EL (cell line): ENCODE measurements at regions not wholly inside any gene's neighbourhood (a gene's known extent, or its start where the extent isn't known, plus 50 kb on each side); places are given as distances from the start of the nearest gene placed in this dataset.
"Not testable (repeated sequence)": the region's sequence is repeated elsewhere in the genome, so short reads cannot be mapped to it uniquely, and the experiment has no call there.

Experiments
- DNase-seq: peaks from one replicate; pipeline ENCODE4 v3.0.0-alpha.2; 2016

DNA sequence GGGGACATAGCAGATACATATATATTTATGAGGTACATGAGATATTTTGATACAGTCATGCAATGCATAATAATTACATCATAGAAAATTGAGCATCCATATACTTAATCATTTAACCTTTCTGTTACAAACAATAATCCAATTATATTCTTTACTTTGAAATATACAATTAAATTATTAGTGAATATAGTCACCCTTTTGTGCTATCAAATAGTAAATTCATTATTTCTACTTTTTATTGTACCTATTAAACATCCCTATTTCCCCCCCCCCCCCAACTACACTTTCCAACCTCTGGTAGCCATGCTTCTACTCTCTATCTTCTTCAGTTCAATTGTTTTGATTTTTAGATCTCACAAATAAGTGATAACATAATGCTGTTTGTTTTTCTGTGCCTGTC lies 719.1 kb downstream of the ZBBX start:
- no peak for DNase-seq

DNA sequence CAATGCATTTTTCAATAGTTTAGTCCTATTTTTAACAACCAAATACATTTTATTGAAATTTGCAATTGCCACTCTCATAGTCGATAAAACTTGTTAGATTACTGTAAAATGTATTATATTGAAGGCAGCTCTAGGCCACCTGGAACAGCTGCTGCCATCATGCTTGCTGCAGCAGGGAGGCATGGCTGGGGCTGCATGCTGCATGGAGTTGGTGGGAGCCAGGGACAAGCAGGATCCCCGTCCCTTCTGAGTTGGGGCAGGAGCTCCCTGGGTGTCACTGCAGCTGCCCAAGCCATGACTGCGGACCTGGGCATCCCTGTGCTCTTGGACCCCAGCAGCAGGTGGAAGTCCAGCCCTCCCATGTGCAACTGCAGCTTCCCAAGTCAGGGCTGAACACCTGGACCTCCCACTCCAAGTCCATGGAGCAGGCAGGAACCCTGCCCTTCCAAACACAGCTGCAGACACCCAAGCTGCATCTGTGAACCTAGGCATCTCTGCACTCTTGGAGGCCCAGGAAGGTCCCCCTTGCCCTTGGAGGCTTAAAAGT lies 742.0 kb downstream of the ZBBX start:
- no peak for DNase-seq

DNA sequence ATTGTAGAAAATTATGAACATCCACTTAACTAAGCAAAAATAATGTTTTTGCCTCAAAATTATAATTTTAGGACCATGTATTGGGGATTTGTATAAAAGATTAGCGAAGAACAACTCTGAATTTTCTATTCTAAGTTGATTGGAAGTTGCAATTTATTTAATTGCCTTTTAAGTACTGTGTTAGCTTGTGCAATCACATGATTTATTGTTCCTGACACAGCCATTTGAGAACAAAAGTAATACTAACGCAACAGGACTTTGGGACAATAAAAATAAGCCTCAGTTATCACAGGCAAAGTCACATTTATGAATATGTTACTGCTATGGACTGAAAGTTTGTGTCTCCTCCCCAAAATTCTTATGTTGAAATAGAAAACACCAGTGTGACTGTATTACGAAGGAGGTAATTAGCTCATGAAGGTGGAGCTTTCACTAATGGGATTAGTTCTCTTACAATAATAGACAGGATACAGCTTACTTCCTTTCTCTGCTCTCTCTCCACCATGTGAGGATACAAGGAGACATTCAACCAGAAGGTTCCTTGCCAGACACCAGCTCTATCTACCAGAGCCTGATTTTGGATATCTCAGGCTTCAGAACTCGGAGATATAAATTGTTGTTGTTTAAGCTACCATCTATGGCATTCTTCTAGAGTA lies 745.9 kb downstream of the ZBBX start:
- no peak for DNase-seq

DNA sequence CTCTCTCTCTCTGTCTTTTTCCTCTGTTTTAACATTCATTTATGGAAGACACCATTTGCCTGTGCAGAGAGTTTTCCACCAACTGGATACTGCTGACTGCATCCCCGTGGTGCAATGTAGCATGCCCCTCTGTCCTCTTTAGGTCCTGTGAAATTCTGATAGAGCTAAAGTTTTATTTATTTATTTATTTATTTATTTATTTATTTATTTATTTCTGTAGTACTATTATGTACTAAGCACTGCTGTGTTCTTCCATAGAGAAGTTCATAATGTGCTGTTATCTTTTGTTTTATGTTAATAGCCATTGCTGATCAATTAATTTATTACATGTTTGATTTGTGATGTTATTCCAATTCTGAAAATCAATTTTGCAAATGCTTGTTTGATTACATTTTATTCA lies 749.9 kb downstream of the ZBBX start:
- DNase-seq, result no peak

- DNase-seq, result no peak
These were observed 766.7 kb downstream of the ZBBX start for GRCh38 chr3:166613365-166613764.

DNA sequence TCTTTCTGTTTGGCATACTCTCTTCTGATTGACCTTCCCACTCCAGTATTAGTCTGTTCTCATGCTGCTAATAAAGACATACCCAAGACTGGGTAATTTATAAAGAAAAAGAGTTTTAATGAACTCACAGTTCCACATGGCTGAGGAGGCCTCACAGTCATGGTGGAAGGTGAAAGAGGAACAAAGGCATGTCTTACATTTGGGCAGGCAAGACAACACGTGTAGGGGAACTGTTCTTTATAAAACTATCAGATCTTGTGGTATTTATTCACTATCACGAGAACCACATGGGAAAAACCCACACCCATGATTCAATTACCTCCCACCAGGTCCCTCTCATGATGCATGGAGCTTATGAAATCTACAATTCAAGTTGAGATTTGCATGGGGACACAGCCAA lies 767.3 kb downstream of the ZBBX start:
- not testable (repeated sequence) for DNase-seq

- no peak for DNase-seq
These were observed 770.8 kb upstream of the BCHE start for GRCh38 chr3:166607933-166608521.

- no peak for DNase-seq
These were observed 769.8 kb upstream of the BCHE start for GRCh38 chr3:166606988-166607387.

DNA sequence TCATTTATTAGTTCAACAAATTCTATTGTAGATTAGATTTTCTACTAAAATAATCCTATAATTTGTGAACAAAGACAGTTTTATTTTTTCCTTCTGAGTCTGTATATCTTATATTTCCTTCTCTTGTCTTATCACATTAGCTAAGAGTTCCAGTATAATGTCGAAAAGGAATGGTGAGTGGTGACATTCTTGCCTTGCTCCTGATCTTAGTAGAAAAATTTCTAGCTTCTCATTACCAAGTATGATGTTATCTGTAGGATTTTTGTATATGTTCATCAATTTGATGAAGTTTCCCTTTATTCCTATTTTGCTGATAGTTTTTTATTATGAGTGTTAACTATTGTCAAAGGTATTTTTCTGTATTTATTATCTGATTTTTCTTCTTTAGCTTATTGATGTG lies 756.6 kb upstream of the BCHE start:
- no peak for DNase-seq

DNA sequence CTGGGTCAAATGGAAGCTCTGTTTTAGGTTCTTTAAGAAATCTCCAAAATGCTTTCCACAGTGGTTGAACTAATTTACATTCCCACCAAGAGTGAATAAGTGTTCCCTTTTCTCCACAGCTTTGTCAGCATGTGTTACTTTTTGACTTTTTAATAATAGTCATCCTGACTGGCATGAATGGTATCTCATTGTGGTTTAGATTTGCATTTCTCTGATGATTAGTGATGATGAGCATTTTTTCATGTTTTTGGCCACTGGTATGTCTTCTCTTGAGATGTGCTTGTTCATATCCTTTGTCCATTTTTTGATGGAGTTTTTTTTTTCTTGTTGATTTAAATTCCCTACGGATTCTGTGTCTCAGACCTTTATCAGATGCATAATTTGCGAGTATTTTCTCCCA lies 745.0 kb upstream of the BCHE start:
- no peak for DNase-seq

DNA sequence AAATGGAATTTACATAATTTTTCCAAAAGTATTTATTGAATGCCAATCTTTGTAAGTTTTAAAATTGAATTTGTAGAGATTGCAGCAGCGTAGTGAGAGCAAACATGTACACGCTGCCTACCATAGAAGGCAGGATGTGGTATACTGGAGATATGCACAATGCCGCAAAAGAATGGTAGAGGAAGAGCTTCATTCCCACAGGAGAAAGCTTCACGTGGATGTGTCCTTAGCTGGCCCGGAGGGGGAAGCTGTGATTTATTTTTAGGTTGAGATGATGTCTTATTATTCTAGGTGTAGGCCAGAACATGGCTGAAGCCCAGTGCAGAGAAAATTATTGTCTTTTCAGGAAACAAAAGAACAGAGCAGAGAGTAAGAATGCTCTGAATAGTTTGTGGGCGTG lies 743.3 kb upstream of the BCHE start:
- DNase-seq, result no peak

DNA sequence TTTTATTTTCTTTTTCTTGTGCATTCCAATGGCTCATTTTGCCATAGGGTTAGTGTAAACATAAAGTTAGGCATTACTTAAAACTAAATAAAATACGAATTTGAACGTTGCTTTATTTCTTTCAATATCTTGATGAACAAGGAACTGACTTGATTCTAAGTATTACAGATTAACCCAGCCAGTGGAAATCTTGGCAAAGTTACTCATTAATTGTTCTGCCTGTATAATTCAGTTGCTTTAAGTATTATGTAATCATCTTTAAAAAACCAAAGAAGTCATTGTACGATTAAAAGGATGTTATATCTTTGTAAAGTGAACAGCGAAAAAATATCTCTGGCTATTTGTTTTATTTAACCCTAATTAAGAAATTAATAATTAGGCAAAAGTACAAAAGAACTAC lies 737.9 kb upstream of the BCHE start:
- DNase-seq, result no peak

- not testable (repeated sequence) for DNase-seq
These were observed 734.5 kb upstream of the BCHE start for GRCh38 chr3:166571686-166572085.

DNA sequence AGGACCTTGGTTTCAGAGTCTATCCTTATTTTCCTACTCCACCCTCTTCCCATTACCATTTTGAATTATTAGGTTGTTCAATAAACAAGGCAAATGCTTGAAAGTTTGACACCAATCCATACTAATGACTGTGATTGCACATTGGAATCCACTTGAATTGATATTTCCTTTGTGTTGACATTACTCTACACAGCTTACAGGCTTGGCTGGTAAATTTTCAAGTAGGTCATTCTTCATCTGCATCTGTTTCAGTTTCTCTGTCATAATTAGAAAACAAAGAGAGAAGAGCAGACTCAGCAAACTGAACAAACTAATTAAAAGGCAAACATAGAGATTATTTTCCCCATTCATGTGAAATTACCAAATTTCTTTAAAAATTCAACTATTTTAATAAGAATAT lies 732.9 kb upstream of the BCHE start:
- no peak for DNase-seq

GRCh38 chr3:166569589-166569988 lies 732.4 kb upstream of the BCHE start:
- no peak for DNase-seq

DNA sequence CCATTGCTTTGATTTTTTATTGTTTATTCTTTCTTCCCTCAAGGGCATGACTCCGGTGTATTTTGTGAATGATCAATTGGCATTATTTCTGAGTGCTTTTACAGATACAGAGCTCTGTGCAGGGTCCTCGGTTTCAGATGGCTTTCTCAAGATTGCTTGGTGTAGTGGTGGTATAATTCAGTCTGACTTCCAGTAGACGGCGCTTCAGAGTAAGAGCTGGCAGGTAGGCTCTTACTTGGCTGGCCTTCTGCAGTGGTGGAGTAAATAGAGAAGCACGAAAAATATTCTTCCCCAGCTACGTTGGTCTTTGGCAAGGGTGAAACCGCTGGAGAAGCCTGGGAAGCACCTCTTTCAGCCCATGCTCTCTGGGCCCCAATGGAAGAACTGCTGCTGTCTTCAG lies 723.0 kb upstream of the BCHE start:
- DNase-seq, result no peak

DNA sequence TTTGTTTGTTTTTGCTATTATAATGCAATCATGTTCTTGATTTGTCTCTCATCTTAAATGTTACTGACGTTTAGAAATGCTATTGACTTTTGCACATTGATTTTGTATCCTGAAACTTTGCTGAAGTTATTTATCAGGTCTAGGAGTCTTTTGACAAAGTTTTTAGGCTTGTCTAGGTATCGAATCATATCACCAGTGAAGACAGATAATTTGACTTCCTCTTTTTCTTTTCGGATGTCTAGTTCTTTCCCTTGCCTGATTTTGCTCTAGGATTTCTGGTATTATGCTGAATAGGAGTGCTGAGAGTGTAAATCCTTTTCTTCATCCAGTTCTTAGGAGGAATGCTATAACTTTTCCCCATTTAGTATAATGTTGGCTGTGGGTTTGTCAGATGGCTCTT lies 719.7 kb upstream of the BCHE start:
- DNase-seq, result no peak

GRCh38 chr3:166554023-166554422 lies 716.8 kb upstream of the BCHE start:
- DNase-seq, result no peak

- DNase-seq, result no peak
These were observed 696.5 kb upstream of the BCHE start for GRCh38 chr3:166533740-166534139.

- no peak for DNase-seq
These were observed 694.5 kb upstream of the BCHE start for GRCh38 chr3:166531730-166532129.

DNA sequence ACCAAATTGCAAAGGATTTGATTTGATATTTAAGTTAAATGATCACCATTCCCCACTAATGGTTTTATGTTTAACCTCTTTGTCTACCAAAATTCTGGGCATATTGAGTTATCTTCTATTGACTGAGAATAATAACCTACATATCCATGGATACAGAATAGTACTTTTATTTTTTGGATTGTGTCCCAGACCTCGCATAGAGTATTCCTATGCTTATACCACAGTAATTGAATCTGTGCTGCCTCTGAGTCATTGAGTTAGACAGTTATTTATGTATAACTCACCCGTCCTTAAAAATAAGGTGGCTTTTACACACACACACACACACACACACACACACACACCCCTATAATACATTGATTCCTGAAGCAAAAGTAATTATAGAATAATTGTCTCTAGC lies 690.1 kb upstream of the BCHE start:
- no peak for DNase-seq

DNA sequence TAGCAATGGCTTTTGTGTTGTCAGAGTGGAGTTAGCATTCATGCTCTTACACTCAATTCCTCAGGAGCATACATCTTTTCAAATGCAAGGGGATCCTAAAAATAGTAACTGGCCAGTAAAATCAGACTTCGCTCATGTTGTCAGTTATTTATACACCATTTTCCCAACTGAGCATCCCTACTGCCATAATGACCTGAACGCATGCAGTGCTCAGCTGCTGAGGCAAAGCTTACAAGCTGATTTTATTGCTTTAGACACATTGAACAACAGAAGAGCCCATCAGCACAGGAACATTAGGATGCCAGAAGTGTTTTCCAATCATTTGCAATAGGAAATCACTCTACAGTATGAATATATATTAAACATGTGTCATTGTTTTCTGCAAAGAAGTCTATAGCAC lies 689.7 kb upstream of the BCHE start:
- DNase-seq, result no peak

DNA sequence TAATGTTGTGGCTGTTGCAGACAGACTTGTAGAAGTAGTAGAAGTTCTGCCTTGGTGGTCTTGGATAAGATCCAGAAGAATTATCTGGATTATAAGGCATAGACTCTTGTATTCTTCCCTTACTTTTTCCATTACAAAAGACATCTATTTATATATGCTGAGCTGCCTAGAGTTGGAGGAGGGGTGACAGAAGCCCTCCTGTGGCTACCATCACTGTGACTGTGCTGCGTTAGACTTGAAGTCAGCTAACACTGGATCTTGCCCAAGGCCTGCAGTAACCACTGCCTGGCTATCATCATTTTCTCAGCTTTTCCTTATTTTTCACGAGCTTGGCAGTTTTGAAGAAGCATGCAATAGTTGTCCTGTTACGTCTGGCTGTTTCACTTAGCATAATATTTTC lies 684.8 kb upstream of the BCHE start:
- DNase-seq, result no peak

GRCh38 chr3:166519443-166519842 lies 682.2 kb upstream of the BCHE start:
- DNase-seq, result no peak

- no peak for DNase-seq
These were observed 680.8 kb upstream of the BCHE start for GRCh38 chr3:166518040-166518439.
